H9 (cell line): ENCODE measurements at regions not wholly inside any gene's neighbourhood (a gene's known extent, or its start where the extent isn't known, plus 50 kb on each side); places are given as distances from the start of the nearest gene placed in this dataset.

Experiments
- DNase-seq: peaks from one replicate; pipeline ENCODE4 v3.0.0-alpha.2; 2017
- H2AFZ ChIP-seq: one replicate; pipeline ENCODE4 v1.6.1; 2013; ENCODE audit warnings: mild to moderate bottlenecking, low read length, control low read depth, moderate library complexity
- H2AK5ac ChIP-seq: 2 replicates; pipeline ENCODE4 v1.6.1; 2013; ENCODE audit warnings: low read length, control low read depth, mixed read lengths; ENCODE audit not compliant: insufficient read length
- H2BK120ac ChIP-seq: one replicate; pipeline ENCODE4 v1.6.1; 2013; ENCODE audit warnings: low read depth, mild to moderate bottlenecking, low read length, control low read depth, inconsistent platforms; ENCODE audit not compliant: poor library complexity, severe bottlenecking
- H2BK12ac ChIP-seq: 2 replicates; pipeline ENCODE4 v1.6.1; 2013; ENCODE audit warnings: low read length, control low read depth, mixed read lengths, low read depth; ENCODE audit not compliant: insufficient read length
- H2BK15ac ChIP-seq: 2 replicates; pipeline ENCODE4 v1.6.1; 2013; ENCODE audit warnings: low read depth, low read length, control low read depth
- H2BK20ac ChIP-seq: one replicate; pipeline ENCODE4 v1.6.1; 2013; ENCODE audit warnings: low read depth, mild to moderate bottlenecking, low read length, control low read depth, inconsistent platforms; ENCODE audit not compliant: poor library complexity, severe bottlenecking
- H2BK5ac ChIP-seq: 2 replicates; pipeline ENCODE4 v1.6.1; 2013; ENCODE audit warnings: low read length, control low read depth, mixed read lengths; ENCODE audit not compliant: insufficient read length
- H3K14ac ChIP-seq: 2 replicates; pipeline ENCODE4 v1.6.1; 2013; ENCODE audit warnings: low read length, control low read depth; ENCODE audit not compliant: insufficient read depth
- H3K18ac ChIP-seq: 2 replicates; pipeline ENCODE4 v1.6.1; 2013; ENCODE audit warnings: low read depth, mild to moderate bottlenecking, mixed read lengths, low read length, control low read depth; ENCODE audit not compliant: insufficient read length
- H3K23ac ChIP-seq: 2 replicates; pipeline ENCODE4 v1.6.1; 2013; ENCODE audit warnings: low read length, control low read depth, mixed read lengths, low read depth; ENCODE audit not compliant: insufficient read length
- H3K23me2 ChIP-seq: 2 replicates; pipeline ENCODE4 v1.6.1; 2013; ENCODE audit warnings: low read depth, mild to moderate bottlenecking, mixed read lengths, low read length, control low read depth; ENCODE audit not compliant: insufficient read length, poor library complexity, severe bottlenecking
- H3K27ac ChIP-seq: 2 replicates; pipeline ENCODE4 v1.5.1; 2013; ENCODE audit warnings: low read length, control low read depth, mixed read lengths, low read depth; ENCODE audit not compliant: insufficient read length
- H3K27me3 ChIP-seq: 2 replicates; pipeline ENCODE4 v1.6.1; 2013; ENCODE audit warnings: low read length, control low read depth, inconsistent platforms; ENCODE audit not compliant: insufficient read depth
- H3K4ac ChIP-seq: 2 replicates; pipeline ENCODE4 v1.6.1; 2013; ENCODE audit warnings: low read depth, mild to moderate bottlenecking, control low read depth, inconsistent platforms, low read length, moderate library complexity
- H3K4me1 ChIP-seq: 2 replicates; pipeline ENCODE4 v1.6.1; 2013; ENCODE audit warnings: low read length, control low read depth, inconsistent platforms; ENCODE audit not compliant: insufficient read depth
- H3K4me2 ChIP-seq: 2 replicates; pipeline ENCODE4 v1.6.1; 2013; ENCODE audit warnings: low read length, control low read depth, mixed read lengths; ENCODE audit not compliant: insufficient read length, insufficient read depth
- H3K56ac ChIP-seq: 2 replicates; pipeline ENCODE4 v1.6.1; 2013; ENCODE audit warnings: low read depth, mild to moderate bottlenecking, mixed read lengths, low read length, control low read depth; ENCODE audit not compliant: insufficient read length
- H3K79me1 ChIP-seq: 2 replicates; pipeline ENCODE4 v1.6.1; 2013; ENCODE audit warnings: low read depth, mild to moderate bottlenecking, moderate library complexity, low read length, control low read depth, inconsistent platforms; ENCODE audit not compliant: insufficient read depth, poor library complexity, severe bottlenecking
- H3K79me2 ChIP-seq: 2 replicates; pipeline ENCODE4 v1.6.1; 2013; ENCODE audit warnings: low read length, control low read depth, inconsistent platforms; ENCODE audit not compliant: insufficient read depth
- H3K9ac ChIP-seq: 2 replicates; pipeline ENCODE4 v1.6.1; 2013; ENCODE audit warnings: low read length, control low read depth, mixed read lengths; ENCODE audit not compliant: insufficient read length; ENCODE audit errors: extremely low read depth
- H3K9me3 ChIP-seq: one replicate; pipeline ENCODE4 v1.6.1; 2013; ENCODE audit warnings: low read depth, low read length, inconsistent platforms; ENCODE audit not compliant: control insufficient read depth
- H3T11ph ChIP-seq: one replicate; pipeline ENCODE4 v1.6.1; 2013; ENCODE audit warnings: mild to moderate bottlenecking, low read length, control low read depth, inconsistent platforms
- H4K20me1 ChIP-seq: one replicate; pipeline ENCODE4 v1.6.1; 2013; ENCODE audit not compliant: control insufficient read depth, insufficient read length, insufficient read depth
- H4K5ac ChIP-seq: 2 replicates; pipeline ENCODE4 v1.6.1; 2013; ENCODE audit warnings: low read depth, mild to moderate bottlenecking, mixed read lengths, low read length, control low read depth; ENCODE audit not compliant: insufficient read length
- H4K8ac ChIP-seq: replicated peaks from 2 replicates; pipeline ENCODE4 v1.6.1; 2013; ENCODE audit warnings: low read length, control low read depth, mixed read lengths, low read depth; ENCODE audit not compliant: insufficient read length
- H4K91ac ChIP-seq: 2 replicates; pipeline ENCODE4 v1.6.1; 2013; ENCODE audit warnings: low read depth, mild to moderate bottlenecking, moderate library complexity, mixed read lengths, low read length, control low read depth; ENCODE audit not compliant: insufficient read length
- H3K27ac Mint-ChIP-seq, 3 experiments: 2 replicates in 2 of 3; 3 replicates in 1 of 3; pipeline ENCODE4 v1.8.0; 2020 to 2021; ENCODE audit warnings: mixed read lengths in 3 of 3, mild to moderate bottlenecking in 1 of 3, moderate library complexity in 1 of 3
- H3K27me3 Mint-ChIP-seq: 2 replicates; pipeline ENCODE4 v1.8.0; 2021; ENCODE audit warnings: low read depth, mild to moderate bottlenecking, moderate library complexity, mixed read lengths
- H3K36me3 Mint-ChIP-seq, 3 experiments: 2 replicates in 2 of 3; 3 replicates in 1 of 3; pipeline ENCODE4 v1.8.0; 2020 to 2021; ENCODE audit warnings: low read depth in 3 of 3, mixed read lengths in 3 of 3; ENCODE audit not compliant: insufficient read depth in 1 of 3
- H3K4me1 Mint-ChIP-seq, 2 experiments: 2 replicates each; pipeline ENCODE4 v1.8.0; 2020; ENCODE audit warnings: mixed read lengths in 2 of 2
- H3K4me3 Mint-ChIP-seq, 2 experiments: 2 replicates in 1 of 2; 3 replicates in 1 of 2; pipeline ENCODE4 v1.8.0; 2020 to 2021; ENCODE audit warnings: mild to moderate bottlenecking in 2 of 2, mixed read lengths in 2 of 2, moderate library complexity in 1 of 2
- H3K9me3 Mint-ChIP-seq, 2 experiments: 2 replicates in 1 of 2; 3 replicates in 1 of 2; pipeline ENCODE4 v1.8.0; 2020; ENCODE audit warnings: mild to moderate bottlenecking in 2 of 2, mixed read lengths in 2 of 2, moderate library complexity in 1 of 2
- CTCF ChIP-seq: fragments of 200-600 bp; sonication (generic); conservative IDR thresholded peaks from 3 replicates; pipeline ENCODE4 v1.8.0; 2021; ENCODE audit warnings: antibody characterized with exemption, mild to moderate bottlenecking
- WGBS: extraction: QIAGEN DNeasy Blood & Tissue Kit; methylation state at CpG from one replicate; pipeline ENCODE4 v1.1.7; 2013; ENCODE audit warnings: missing lambda C conversion rate, low lambda C conversion rate, mixed read lengths; ENCODE audit not compliant: insufficient read length; ENCODE audit errors: extremely low coverage; 5-methylcytosine and 5-hydroxymethylcytosine counted together

DNA sequence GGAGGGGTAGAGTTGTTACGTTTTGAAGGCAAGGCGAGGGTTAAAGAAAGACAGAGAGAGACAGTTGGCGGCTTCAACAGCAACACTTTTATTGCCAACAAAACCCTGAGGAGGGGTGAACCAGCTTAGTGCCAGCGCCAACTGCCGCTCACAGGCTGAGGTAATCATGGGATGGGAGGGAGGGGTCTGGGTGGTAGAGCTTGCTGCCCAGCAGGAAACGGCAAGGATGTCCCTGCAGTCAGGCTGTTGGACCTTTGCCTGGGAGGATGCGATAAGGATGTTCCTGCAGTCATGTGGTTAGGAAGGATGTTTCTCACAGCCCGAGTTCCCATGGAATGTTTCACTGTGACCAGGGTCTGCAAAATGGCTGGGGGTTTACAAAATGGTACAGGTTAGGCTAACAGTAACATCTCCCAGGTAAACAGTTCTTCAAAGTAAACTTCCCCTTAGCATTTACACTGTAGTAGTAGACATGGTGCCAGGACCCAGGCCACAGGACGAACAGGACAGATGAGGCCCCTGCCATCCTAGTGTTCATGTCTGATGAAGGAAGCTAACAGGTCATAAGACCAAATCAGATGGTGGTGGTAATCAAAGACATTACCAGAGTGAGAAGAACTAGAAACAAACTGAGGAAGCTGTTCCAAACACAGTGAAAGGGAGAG lies 647.3 kb upstream of the DEFB115 start:
- H4K8ac ChIP-seq = no peak overlapping the region
- H2AK5ac ChIP-seq = no peak overlapping the region
- H3K27ac ChIP-seq = no peak overlapping the region
- no peaks in the 10 kb centered on the region for H3K27me3 ChIP-seq
- H3K56ac ChIP-seq = no peak overlapping the region
- H3K18ac ChIP-seq = no peak overlapping the region
- H3K4ac ChIP-seq = no peak overlapping the region
- no peak overlapping the region for H2BK120ac ChIP-seq
- no peak overlapping the region for H3K9ac ChIP-seq
- no peak overlapping the region for H3K23ac ChIP-seq
- H4K20me1 ChIP-seq = no peaks in the 10 kb centered on the region
- no CpG with 5 or more reads among the region's 9 CpGs for WGBS
- H3K23me2 ChIP-seq = no peaks in the 10 kb centered on the region
- peaks cover 95% of the 10 kb centered on the region for H3K9me3 ChIP-seq
- no peaks in the 10 kb centered on the region for H3K4me1 ChIP-seq
- H3K14ac ChIP-seq = no peak overlapping the region
- H3T11ph ChIP-seq = no peak overlapping the region
- H3K79me2 ChIP-seq = no peaks in the 10 kb centered on the region
- Mint-ChIP-seq H3K4me1 (no peaks in the 10 kb centered on the region), H3K4me3 (no peak overlapping the region), H3K36me3 (peaks cover 4 to 43% (median 18%) of the 10 kb centered on the region in 3 experiments; a peak in 6 of 7 replicates), H3K27ac (no peak overlapping the region), H3K27me3 (no peaks in the 10 kb centered on the region), H3K9me3 (peaks cover 94 to 95% of the 10 kb centered on the region in 2 experiments)
- TF ChIP-seq CTCF = no peak
- H2BK20ac ChIP-seq = no peak overlapping the region
- no peak overlapping the region for H4K5ac ChIP-seq
- H2BK15ac ChIP-seq = no peak overlapping the region
- no peak overlapping the region for H3K4me2 ChIP-seq
- H3K79me1 ChIP-seq = no peaks in the 10 kb centered on the region
- H2BK5ac ChIP-seq = no peak overlapping the region
- H2BK12ac ChIP-seq = no peak overlapping the region
- H4K91ac ChIP-seq = no peak overlapping the region
- H2AFZ ChIP-seq = no peak overlapping the region
- DNase-seq = no peak
